ENCODE measurements at regions not wholly inside any gene's neighbourhood (a gene's known extent, or its start where the extent isn't known, plus 50 kb on each side); places are given as distances from the start of the nearest gene placed in this dataset.

GRCh38 chr3:107213044-107213669 is 164.1 kb upstream of the CCDC54 start:
- TF ChIP-seq CTCF (IDR thresholded peaks at IDR 0.05) = no peak
- TF ChIP-seq POLR2A (IDR thresholded peaks at IDR 0.05) = no peak
- no peak for TF ChIP-seq EP300 (IDR thresholded peaks at IDR 0.05)
